Activated effector memory CD4-positive, alpha-beta T cell treated with Interleukin-2 at 50 U/mL for 16 hours (primary cell): ENCODE measurements at regions not wholly inside any gene's neighbourhood (a gene's known extent, or its start where the extent isn't known, plus 50 kb on each side); places are given as distances from the start of the nearest gene placed in this dataset.

Experiments used
- DNase-seq: peaks from one replicate; pipeline ENCODE4 v3.0.0-alpha.2; 2020

DNA sequence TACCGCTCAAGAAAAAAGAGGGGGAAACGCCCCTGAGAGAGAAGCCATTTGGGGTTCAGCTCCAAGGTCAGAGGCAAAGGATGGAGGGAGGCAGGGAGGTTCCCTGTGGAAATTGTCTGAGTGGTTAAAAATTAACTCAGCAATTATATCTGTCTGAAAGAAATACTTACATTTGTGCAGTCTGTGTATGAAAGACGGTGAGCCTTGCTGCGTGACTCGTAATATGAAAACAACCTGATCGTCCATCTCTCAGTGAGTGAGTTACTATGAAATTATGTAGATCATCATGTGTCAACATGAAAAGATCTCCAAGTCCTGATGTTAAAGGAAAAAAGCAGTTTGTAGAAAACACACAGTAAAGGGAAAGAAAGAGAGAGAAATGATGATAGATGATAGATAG, 67.2 kb upstream of the FAM204A start:
- no peak for DNase-seq

GRCh38 chr10:118408181-118408580, 66.1 kb upstream of the FAM204A start:
- no peak for DNase-seq

DNA sequence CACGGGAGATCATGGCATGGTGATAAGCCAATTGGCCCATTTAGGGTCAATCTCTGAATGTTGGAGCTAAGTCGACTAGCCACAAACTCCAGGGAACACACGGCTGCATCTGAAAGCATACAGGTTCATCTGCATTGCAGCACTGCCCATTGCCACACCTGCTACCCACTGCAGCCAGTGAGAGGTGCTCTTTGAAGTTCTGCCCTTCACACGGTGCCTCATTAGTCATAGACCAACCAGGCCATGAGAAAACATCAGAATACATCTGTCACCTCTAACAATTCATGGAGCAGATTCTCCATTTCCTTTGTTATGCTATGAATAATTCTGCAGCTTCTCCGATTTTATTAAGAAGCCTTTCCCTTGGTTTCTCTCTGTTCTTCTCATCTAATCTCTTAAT, 65.7 kb upstream of the FAM204A start:
- DNase-seq, result no peak

GRCh38 chr10:118407026-118407425, 64.9 kb upstream of the FAM204A start:
- DNase-seq, result no peak

- no peak for DNase-seq
These were observed 63.8 kb upstream of the FAM204A start for GRCh38 chr10:118405928-118406327.

GRCh38 chr10:118403967-118404366, 61.8 kb upstream of the FAM204A start:
- no peak for DNase-seq

DNA sequence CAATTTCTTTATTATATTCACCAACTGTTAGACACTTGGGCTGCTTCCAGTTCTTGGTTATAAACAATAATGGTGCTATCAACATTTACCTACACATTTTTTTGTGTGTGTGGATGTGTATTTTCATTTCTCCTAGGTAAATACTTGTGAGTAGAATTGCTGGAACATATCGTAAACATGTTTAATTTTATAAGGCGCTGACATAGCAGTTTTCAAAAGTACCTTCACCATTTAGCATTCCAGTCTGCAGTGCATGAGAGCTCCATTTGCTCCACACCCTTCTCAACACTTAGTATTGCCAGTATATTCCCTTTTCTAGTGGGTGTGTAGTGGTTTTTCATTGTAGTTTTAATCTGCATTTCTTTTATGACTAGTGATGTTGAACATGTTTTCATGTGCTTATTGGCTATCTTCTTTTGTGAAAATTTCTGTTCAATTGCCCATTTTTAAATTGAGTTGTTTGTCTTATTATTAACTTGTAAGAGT, 59.6 kb upstream of the FAM204A start:
- DNase-seq, result no peak

GRCh38 chr10:118397391-118397790, 55.3 kb upstream of the FAM204A start:
- DNase-seq, result no peak

GRCh38 chr10:118395947-118396346, 53.8 kb upstream of the FAM204A start:
- DNase-seq, result no peak

- no peak for DNase-seq
These were observed 52.4 kb upstream of the FAM204A start for GRCh38 chr10:118394301-118395200.

DNA sequence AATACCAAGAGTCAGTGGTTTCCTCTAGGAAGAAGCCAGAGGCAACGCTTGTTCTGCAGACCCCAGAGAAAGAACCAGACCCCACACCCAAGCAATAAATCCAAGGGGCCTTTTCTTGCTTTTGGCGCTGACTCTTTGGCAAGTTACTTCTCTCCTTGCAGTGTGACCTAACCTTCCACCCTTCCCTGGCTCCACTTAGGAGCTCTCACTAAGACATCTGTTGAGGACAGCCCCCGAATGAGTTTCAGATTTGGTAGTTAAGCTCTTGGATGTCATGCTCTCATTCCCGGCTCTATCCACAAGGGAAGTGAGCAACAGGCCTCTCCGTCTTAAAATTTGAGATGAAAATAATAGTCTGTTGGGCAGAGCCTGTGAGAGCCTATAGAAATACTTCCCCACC, 50.6 kb upstream of the FAM204A start:
- no peak for DNase-seq
